ENCODE measurements at regions not wholly inside any gene's neighbourhood (a gene's known extent, or its start where the extent isn't known, plus 50 kb on each side); places are given as distances from the start of the nearest gene placed in this dataset.

DNA sequence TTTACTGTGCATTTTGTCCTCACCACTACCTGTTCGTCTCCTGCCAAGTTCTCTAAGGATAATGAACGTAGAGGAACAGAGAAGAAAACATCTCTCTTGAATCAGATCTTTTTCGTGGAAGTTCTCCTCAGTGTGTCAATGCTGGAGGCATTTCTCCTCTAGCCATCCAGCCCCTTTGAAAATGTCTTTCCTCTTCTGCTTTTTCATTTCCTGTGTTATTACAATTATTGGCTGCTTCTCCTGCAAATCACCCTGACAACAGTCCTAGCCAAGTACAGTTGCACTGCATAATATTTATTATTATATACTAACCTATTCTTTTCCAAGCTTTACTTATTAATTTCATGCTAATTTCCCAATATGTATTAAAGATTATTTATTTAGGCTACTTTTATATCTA is 61.8 kb upstream of the TRPM3 start:
- DNase-seq (ENCODE audit: low read depth, low spot score) = no peak

DNA sequence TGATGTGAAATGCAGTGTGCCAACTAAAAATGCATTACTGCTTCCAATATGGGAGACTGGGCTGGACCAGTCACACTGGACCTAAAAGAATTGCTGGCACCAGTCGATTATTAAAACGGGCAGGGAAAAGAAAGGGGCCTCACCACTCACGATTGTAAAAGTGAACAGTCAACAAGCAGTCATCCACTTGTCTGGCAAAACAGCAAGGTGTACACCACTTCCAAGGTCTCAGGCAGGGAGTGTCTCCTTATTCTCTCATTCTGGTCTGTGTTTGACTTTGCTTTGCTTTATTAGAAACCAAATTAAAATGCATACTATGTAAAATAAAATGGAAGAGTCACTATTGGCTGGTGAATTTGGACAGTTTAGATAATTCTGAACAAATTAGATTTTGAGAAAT is 57.8 kb upstream of the TRPM3 start:
- DNase-seq (ENCODE audit: low read depth, low spot score) = no peak

DNA sequence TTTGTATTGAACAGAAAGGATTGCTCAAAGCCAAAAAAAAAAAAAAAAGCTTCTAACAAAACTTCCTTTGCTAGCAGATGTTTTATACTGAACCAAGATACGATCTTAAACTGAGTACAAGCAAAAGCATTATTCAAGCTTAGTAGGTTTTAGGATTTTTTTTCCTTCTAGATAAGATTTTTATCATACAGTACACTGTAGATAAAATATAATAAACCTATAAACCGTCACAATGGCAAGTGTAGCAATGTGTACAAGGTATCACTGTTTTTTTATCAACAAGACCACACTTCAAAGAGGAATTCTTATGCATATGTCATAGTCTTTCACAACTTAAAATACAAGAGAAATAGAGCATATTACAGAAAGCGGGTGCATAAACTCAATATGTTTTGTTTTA is 56.5 kb upstream of the TRPM3 start:
- DNase-seq (ENCODE audit: low read depth, low spot score) = no peak

DNA sequence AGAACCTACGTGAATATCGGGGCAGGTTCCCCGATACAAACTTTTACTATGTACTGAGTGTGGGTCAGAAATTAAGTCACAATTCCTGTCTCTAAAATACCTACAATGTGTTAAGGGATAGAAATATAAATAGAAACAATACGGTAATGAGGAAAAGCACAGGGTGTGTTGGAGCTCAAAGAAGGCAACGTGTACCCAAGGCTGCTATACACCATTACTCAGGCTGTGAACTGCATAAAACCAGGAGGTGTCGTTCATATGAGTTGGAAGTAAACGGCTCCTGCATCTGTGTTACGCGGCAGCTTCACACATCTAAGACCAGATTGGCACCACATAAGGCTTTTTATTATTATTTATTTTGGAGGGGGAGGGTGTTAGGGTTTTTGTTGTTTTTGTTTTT is 50.1 kb upstream of the TRPM3 start:
- no peak for DNase-seq (ENCODE audit: low read depth, low spot score)
